GM19463 (cell line): ENCODE measurements at regions not wholly inside any gene's neighbourhood (a gene's known extent, or its start where the extent isn't known, plus 50 kb on each side); places are given as distances from the start of the nearest gene placed in this dataset.
"Not testable (repeated sequence)": the region's sequence is repeated elsewhere in the genome, so short reads cannot be mapped to it uniquely, and the experiment has no call there.

ENCODE experiments used
- ATAC-seq: cut with Tn5 transposase; IDR thresholded peaks from one replicate; pipeline ENCODE4 v1.9.1; 2021; ENCODE audit warnings: mild to moderate bottlenecking, moderate library complexity; ENCODE audit not compliant: unreplicated experiment

DNA sequence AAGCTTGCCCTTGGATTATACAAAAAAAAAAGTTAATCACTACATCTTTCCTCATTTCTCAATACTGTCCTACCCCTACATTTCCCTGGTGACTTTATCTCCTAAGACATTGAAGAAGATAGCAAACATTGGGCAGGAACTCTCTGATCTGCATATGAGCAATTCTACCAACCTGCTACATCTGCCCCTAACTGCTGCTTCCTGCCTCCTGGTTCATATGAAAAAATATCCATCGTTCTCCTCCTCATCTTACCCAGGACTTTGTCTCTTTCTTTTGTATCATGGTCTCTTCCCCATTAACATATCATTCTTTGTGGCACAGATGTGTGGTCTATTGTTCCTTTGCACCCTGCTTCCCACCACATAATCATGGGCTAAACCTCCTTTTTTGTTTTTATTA is 139.7 kb upstream of the PCGF5 start:
- no peak for ATAC-seq

- no peak for ATAC-seq
These were observed 138.0 kb upstream of the PCGF5 start for GRCh38 chr10:91082447-91082846.

DNA sequence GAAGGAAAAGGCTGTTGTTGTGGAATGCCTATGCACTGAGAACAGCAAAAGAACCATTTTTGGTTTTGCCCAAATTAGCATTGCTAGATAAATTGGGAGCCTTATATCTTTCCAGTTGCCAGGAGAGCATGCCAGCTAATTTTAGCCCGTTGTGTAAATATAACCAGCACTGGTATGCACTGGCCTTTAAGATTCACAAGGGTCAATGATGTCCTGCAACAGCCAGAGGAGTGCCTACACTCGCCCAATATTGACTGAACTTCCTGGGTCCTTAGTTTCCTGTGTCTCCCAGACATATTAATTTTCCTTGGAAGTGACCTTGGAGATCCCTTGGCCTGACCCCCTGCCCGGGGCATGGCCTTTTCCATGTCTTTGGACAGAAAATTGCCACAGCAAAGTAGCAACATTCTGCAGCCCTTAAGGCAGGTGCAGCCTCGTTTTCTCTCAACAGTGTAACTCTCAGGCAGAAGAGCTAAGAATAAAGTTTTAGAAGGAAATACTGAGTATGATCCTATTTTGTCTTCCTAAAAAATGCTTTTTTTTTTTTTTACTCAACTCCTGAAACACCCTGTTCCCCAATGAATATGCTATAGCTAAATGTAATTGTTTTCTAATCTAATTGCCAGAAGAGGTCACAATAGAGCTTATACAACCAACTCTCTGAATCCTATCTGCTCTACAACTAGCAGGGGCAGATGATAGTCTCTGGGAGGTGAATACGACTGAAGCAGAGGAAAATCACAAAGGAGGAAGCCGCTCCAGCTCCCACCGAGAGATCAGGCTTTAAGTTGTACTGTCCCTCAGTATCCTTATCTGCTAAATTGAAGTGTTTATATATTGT is 131.9 kb upstream of the PCGF5 start:
- ATAC-seq = no peak

DNA sequence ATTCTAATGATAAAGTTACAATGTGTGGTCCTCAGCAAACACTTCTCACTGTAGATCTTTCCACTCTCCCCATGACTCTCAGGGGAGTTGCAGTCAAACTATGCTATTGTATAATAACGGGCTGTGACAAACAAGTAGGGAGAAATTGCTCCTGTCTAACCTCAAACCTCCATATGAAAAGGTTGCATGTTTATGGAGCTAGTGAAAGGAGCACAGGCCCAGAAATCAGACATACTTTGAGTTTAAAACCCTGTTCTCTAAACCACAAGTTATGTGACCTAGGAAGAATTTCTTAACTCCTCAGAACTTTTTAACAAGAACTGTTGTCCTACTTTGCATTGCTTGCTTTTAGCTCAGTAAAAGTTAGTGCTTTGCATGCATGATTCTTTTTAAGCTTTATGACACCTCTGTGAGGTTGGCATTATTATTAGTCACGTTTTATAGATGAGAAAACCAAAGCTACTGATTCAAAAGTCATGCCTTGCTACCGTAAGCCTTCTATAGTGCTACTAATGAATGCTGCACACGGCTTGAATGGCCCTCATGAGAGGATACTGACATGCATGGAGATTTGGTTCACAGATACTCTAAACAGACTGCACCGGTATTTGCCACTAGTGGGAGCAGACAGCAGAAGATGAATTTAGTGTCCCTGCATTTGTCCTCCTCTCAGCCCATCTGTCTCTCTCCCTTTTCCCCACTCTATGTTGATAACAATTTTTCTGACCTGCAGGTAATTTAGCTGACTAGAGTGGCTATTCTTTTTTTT is 129.5 kb upstream of the PCGF5 start:
- no peak for ATAC-seq

DNA sequence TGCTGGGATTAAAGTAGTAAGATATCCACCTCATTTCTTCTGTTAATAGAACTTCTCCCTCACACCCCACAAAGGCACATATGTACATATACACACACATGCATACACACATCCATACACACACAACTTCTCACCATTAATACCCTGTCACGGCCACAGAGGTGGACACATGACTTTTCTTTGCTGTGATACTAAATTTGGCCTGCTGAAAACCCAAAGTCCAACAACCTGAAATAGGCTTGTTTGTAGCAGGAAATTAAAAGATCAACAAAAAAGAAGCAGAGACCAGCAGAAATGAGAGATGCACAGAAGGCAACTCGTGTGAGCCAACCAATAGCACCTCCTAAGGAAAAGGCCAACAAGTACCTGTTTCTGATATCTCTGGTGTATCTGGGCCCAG is 128.7 kb upstream of the PCGF5 start:
- ATAC-seq = no peak

DNA sequence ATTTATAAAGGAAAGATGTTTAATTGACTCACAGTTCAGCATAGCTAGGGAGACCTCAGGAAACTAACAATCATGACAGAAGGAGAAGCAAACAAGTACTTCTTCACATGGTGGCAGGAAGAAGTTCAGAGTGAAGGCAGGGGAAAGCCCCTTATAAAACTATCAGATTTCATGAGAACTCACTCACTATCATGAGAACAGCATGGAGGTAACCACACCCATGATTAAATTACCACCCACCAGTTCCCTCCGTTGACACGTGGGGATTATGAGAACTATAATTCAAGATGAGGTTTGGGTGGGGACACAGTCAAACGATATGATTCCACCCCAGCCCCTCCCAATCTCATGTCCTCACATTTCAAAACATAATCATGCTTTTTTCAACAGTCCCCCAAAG is 124.2 kb upstream of the PCGF5 start:
- ATAC-seq = no peak

- ATAC-seq = no peak
These were observed 123.2 kb upstream of the PCGF5 start for GRCh38 chr10:91097313-91097712.

- not testable (repeated sequence) for ATAC-seq
These were observed 122.4 kb upstream of the PCGF5 start for GRCh38 chr10:91098021-91098420.

DNA sequence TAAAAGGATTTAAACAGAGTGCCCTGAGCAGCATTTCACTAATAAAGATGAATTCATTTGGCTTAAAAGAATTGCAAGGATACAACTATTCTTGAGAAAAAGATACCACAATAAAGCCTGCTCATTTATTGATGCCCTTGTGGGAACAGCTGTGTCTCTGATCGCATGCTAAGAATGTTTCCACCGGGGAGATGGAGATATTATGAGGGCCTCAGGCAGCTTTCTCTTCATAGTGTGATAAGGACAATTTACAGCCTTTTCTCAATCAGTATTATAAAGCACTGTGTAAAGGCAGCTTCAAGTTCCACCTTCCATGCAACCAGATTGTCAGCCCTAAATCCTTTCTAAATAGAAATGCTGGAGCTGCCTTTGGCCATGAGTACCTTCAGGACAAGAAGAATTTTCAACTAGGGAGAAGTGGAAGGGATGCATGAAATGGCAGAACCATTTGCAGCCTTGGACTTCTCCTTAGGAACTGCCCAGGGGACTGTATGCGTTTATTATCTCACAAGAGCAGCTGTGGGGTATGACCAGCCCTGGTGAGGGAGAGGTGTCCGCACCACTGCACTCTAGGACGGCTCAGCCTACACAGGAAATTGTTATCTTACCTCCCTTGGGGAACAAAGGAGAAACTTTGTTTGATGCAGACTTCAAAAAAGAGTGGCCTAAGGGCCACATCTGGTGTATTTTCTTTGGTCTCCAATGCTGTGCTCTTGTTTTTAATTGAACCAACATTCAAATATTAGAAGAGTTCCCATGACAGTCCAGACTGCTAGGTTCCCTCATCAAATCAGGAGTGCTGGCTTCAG is 116.9 kb upstream of the PCGF5 start:
- peak; percentile 75 for ATAC-seq

- peak; percentile 44 for ATAC-seq
These were observed 116.0 kb upstream of the PCGF5 start for GRCh38 chr10:91104193-91105041.

DNA sequence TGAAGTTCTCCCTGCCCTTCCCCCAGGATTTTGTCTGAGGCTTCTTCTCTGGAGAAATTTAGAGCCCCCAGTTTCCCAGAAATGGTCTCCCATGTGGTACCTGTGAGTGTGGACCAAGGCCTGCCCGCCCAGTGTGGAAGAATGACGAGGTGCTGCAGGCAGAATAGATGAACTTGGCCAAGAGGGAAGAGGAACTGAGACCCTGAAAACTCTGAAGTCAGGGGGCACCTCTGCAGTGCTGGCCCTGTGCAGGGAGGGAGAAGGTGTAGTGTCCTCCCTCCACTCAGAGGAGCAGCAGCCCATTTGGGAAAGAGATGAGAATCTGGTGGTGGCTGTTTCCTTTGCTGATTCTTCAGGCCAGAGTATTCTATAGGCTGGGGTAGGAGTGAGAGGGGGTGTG is 115.2 kb upstream of the PCGF5 start:
- ATAC-seq = no peak

GRCh38 chr10:91108820-91109219 is 111.6 kb upstream of the PCGF5 start:
- ATAC-seq = no peak

GRCh38 chr10:91111060-91111459 is 109.4 kb upstream of the PCGF5 start:
- ATAC-seq = no peak

DNA sequence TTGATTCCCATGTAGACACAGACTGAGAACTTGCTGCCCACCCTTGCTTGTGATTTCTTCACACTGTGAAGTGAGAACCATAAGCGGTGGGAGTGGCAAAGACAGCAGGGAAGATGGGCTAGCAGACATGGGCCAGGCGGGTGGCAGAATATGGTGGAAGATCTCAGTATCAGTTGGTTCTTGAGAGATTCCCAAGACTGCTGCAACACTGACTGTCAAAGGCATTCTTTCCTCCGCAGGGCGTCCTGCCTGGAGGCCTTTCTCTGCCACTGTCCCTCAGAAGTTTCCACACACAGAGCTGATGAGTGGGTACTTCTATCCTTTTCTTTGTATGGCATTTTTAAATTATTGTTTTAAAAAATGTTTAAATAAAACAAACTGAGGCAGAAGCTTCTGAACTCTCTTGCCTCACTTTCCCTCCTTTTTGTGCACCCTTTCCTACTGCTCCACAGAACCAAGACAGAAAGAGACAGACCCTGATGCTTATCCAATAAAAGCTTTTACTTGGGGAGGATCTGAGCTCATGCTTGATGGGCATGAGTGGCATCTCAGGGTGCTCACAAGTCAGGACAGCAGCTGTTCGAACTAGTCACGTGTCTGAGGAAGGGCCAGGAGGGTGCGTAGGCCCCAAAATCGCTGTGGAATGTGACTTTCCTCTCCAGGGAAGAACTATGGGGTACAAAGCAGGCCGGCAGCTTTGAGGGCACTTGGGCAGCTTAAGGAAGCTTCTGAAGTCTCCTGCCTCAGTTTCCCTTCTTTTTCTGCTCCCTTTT is 104.7 kb upstream of the PCGF5 start:
- ATAC-seq = no peak

DNA sequence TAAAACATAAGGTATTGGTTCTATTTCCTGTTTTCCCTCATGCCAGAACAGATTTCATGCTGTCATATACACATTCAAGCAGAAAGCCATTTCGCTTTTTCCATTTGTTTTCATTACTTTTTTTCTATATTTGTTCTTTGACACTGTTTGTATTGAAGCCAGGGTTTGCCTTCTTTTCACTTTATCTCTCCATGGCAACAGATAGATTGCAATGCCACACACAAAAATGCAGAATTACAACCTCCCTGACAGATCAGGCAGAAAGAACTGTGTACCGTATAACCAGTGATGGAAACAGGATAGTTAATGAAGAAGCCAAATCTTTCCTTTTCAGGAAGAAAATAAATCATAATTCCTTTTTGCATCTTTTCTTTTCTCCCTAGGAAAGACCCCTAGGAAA is 103.0 kb upstream of the PCGF5 start:
- ATAC-seq = no peak

DNA sequence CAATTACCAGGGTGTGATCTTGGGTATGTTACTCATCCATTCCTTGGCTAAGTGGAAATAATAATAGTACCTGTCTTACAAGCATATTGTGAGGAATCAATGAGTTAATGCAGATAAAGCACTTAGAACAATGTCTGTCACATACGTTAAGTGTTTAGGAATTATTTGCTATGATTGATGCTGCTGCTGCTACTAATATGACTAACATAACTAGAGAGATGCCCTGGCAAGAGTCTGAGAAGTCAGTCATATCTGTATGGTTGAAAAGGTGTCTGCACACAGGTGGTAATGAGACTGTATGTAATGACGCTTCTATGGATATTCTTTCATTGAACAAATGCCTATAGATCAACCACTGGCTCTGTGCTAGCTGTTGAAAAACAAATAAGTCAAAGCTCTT is 100.1 kb upstream of the PCGF5 start:
- no peak for ATAC-seq

GRCh38 chr10:91123261-91123660 is 97.2 kb upstream of the PCGF5 start:
- ATAC-seq = no peak

GRCh38 chr10:91124016-91124415 is 96.4 kb upstream of the PCGF5 start:
- no peak for ATAC-seq

- no peak for ATAC-seq
These were observed 94.0 kb upstream of the PCGF5 start for GRCh38 chr10:91126471-91126870.
